B cell (primary cell): ENCODE measurements at regions not wholly inside any gene's neighbourhood (a gene's known extent, or its start where the extent isn't known, plus 50 kb on each side); places are given as distances from the start of the nearest gene placed in this dataset.

ENCODE experiments used
- ATAC-seq: fragments of 200-7000 bp; cut with Tn5 transposase; one replicate; pipeline ENCODE4 v1.10.0; 2021; ENCODE audit warnings: low read depth, mild to moderate bottlenecking, moderate number of reproducible peaks, moderate library complexity
- CTCF ChIA-PET: fragments of 350-600 bp; sonication (Branson Sonifier 250); formaldehyde crosslinking; loops from one replicate; lab custom pipeline; 2021; ENCODE audit warnings: antibody characterized with exemption, inconsistent platforms; lab: Charles Lee
- POLR2A ChIA-PET: fragments of 350-600 bp; sonication (Branson Sonifier 250); formaldehyde crosslinking; loops from one replicate; lab custom pipeline; 2021; ENCODE audit warnings: antibody characterized with exemption; lab: Charles Lee
- DNase-seq: peaks from one replicate; pipeline ENCODE4 v3.0.0; 2013
- H2AFZ ChIP-seq: 2 replicates; pipeline ENCODE4 v1.6.1; 2012; ENCODE audit warnings: mild to moderate bottlenecking, low read depth, low read length; ENCODE audit not compliant: insufficient read depth, poor library complexity, severe bottlenecking
- H3K27ac ChIP-seq, 2 donors: 1 replicate in 1 of 2; 2 replicates in 1 of 2; pipeline ENCODE4 v1.5.1; 2012 to 2013; ENCODE audit warnings: low read length in 2 of 2, mild to moderate bottlenecking in 2 of 2, moderate library complexity in 1 of 2
- H3K27me3 ChIP-seq, 4 experiments: fragments of 200-600 bp in 1 of 4; sonication (generic) in 1 of 4; replicated peaks in 1 of 4; 1 replicate in 2 of 4; 2 replicates in 2 of 4; pipeline versions ENCODE4 v1.6.1 to v1.7.0; 2013 to 2016; ENCODE audit warnings: low read length in 3 of 4, mild to moderate bottlenecking in 2 of 4, mixed read lengths in 1 of 4, moderate library complexity in 1 of 4; ENCODE audit not compliant: insufficient read depth in 4 of 4, control insufficient read depth in 3 of 4; ENCODE audit errors: control extremely low read depth in 1 of 4
- H3K36me3 ChIP-seq, 2 experiments: replicated peaks in 1 of 2; 1 replicate in 1 of 2; 2 replicates in 1 of 2; pipeline versions ENCODE4 v1.6.1 to v1.7.1; 2013; ENCODE audit warnings: low read length in 1 of 2; ENCODE audit not compliant: insufficient read depth in 2 of 2, control insufficient read depth in 1 of 2; ENCODE audit errors: control extremely low read depth in 1 of 2, extremely low read depth in 1 of 2
- H3K4me1 ChIP-seq, 2 donors: fragments of 200-600 bp in 1 of 2; sonication (generic) in 1 of 2; 1 replicate in 1 of 2; 2 replicates in 1 of 2; pipeline versions ENCODE4 v1.5.1 to v1.6.1; 2013 to 2017; ENCODE audit warnings: low read length in 2 of 2; ENCODE audit not compliant: control insufficient read depth in 2 of 2, insufficient read depth in 2 of 2
- H3K4me2 ChIP-seq: replicated peaks from 2 replicates; pipeline ENCODE3; 2012; ENCODE audit warnings: mild to moderate bottlenecking, low read depth, low read length; ENCODE audit not compliant: poor library complexity, severe bottlenecking
- H3K4me3 ChIP-seq, 5 experiments: fragments of 200-600 bp in 1 of 5; sonication (generic) in 1 of 5; 1 replicate in 3 of 5; 2 replicates in 2 of 5; pipeline versions ENCODE4 v1.5.1 to v1.7.0; 2011 to 2016; ENCODE audit warnings: low read length in 4 of 5, mild to moderate bottlenecking in 4 of 5, low read depth in 2 of 5, control low read depth in 1 of 5, moderate library complexity in 1 of 5; ENCODE audit not compliant: insufficient read depth in 1 of 5; ENCODE audit errors: control extremely low read depth in 1 of 5, extremely low read depth in 1 of 5
- H3K79me2 ChIP-seq: fragments of 200-600 bp; sonication (generic); one replicate; pipeline ENCODE4 v1.6.0; 2016; ENCODE audit warnings: low read length; ENCODE audit not compliant: control insufficient read depth, insufficient read depth
- H3K9ac ChIP-seq: fragments of 200-600 bp; sonication (generic); 2 replicates; pipeline ENCODE4 v1.6.1; 2017; ENCODE audit warnings: mild to moderate bottlenecking, low read length, moderate library complexity
- H3K9me3 ChIP-seq, 3 donors: one replicate each; pipeline versions ENCODE4 v1.6.1 to v1.7.1; 2013; ENCODE audit warnings: low read length in 2 of 3; ENCODE audit not compliant: control insufficient read depth in 2 of 3, insufficient read depth in 1 of 3; ENCODE audit errors: control extremely low read depth in 1 of 3
- H4K20me1 ChIP-seq: 2 replicates; pipeline ENCODE4 v1.6.0; 2012; ENCODE audit warnings: mild to moderate bottlenecking, low read length; ENCODE audit not compliant: insufficient read depth, control insufficient read depth, poor library complexity, severe bottlenecking
- H3K27ac Mint-ChIP-seq: one replicate; pipeline ENCODE4 v1.8.0; 2021; ENCODE audit warnings: mixed read lengths
- H3K27me3 Mint-ChIP-seq: one replicate; pipeline ENCODE4 v1.8.0; 2021; ENCODE audit warnings: mixed read lengths
- H3K4me1 Mint-ChIP-seq: one replicate; pipeline ENCODE4 v1.8.0; 2021; ENCODE audit warnings: mixed read lengths
- H3K4me3 Mint-ChIP-seq: one replicate; pipeline ENCODE4 v1.8.0; 2021; ENCODE audit warnings: mixed read lengths
- H3K9me3 Mint-ChIP-seq: one replicate; pipeline ENCODE4 v1.8.0; 2022; ENCODE audit warnings: mixed read lengths; ENCODE audit not compliant: insufficient read depth
- CTCF ChIP-seq: fragments of 200-600 bp; IDR thresholded peaks from one replicate; pipeline ENCODE4 v1.8.0; 2022; ENCODE audit warnings: antibody characterized with exemption, mild to moderate bottlenecking
- EZH2 ChIP-seq: IDR thresholded peaks from 2 replicates; pipeline ENCODE4 v1.6.1; 2012; ENCODE audit warnings: borderline replicate concordance, low read depth, mild to moderate bottlenecking, moderate library complexity, low read length; ENCODE audit not compliant: insufficient read depth, poor library complexity, severe bottlenecking
- WGBS: methylation state at CpG from one replicate; pipeline ENCODE4 v1.1.5; 2013; ENCODE audit warnings: missing lambda C conversion rate; ENCODE audit not compliant: insufficient coverage; 5-methylcytosine and 5-hydroxymethylcytosine counted together
- intact Hi-C: fragments of 100-400 bp; cut with micrococcal nuclease; formaldehyde crosslinking; loops from one replicate; pipeline ENCODE4 v1.10.0; 2022

GRCh38 chr6:76552268-76552667 is 479.8 kb upstream of the IMPG1 start:
- no peak for DNase-seq
- Mint-ChIP-seq H3K9me3 (no peaks in the 10 kb centered on the region), H3K4me1 (no peaks in the 10 kb centered on the region), H3K27me3 (no peaks in the 10 kb centered on the region), H3K4me3 (no peak overlapping the region), H3K27ac (no peak overlapping the region)
- no CpG with 5 or more reads among the region's 4 CpGs for WGBS
- H3K4me3 ChIP-seq: no peak overlapping the region
- H3K79me2 ChIP-seq: no peaks in the 10 kb centered on the region
- H3K9ac ChIP-seq: no peak overlapping the region
- POLR2A ChIA-PET: no interaction called here
- CTCF ChIA-PET: no interaction called here
- no peaks in the 10 kb centered on the region for H4K20me1 ChIP-seq
- H3K27ac ChIP-seq: no peak overlapping the region
- intact Hi-C loops: no loop called here
- no peak for TF ChIP-seq EZH2
- no peak for TF ChIP-seq CTCF
- H3K4me1 ChIP-seq: no peaks in the 10 kb centered on the region
- no peak overlapping the region for H2AFZ ChIP-seq
- no peak overlapping the region for H3K4me2 ChIP-seq
- H3K27me3 ChIP-seq: no peaks in the 10 kb centered on the region
- ATAC-seq: no peak
- no peaks in the 10 kb centered on the region for H3K36me3 ChIP-seq
- H3K9me3 ChIP-seq: no peaks in the 10 kb centered on the region

- ATAC-seq (no peak), DNase-seq (no peak)
- H3K27ac ChIP-seq: no peak overlapping the region
- H2AFZ ChIP-seq: no peak overlapping the region
- CTCF ChIA-PET: no interaction called here
- H4K20me1 ChIP-seq: no peaks in the 10 kb centered on the region
- POLR2A ChIA-PET: no interaction called here
- intact Hi-C loops: no loop called here
- no peak overlapping the region for H3K4me2 ChIP-seq
- H3K4me3 Mint-ChIP-seq: no peak overlapping the region
- 95% methylated on average over 3 of the region's 4 CpGs for WGBS
- H3K36me3 ChIP-seq: no peaks in the 10 kb centered on the region
- H3K4me3 ChIP-seq: no peak overlapping the region
- no peak overlapping the region for H3K9ac ChIP-seq
- peaks cover 0 to 33% (median 2%) of the 10 kb centered on the region in 3 donors for H3K9me3 ChIP-seq
- H3K79me2 ChIP-seq: no peaks in the 10 kb centered on the region
- no peaks in the 10 kb centered on the region for H3K4me1 ChIP-seq
- TF ChIP-seq CTCF (no peak), EZH2 (no peak)
- peaks cover 6% of the 10 kb centered on the region for H3K9me3 Mint-ChIP-seq
- no peak overlapping the region for H3K27ac Mint-ChIP-seq
- H3K4me1 Mint-ChIP-seq: no peaks in the 10 kb centered on the region
- no peaks in the 10 kb centered on the region for H3K27me3 Mint-ChIP-seq
- H3K27me3 ChIP-seq: no peaks in the 10 kb centered on the region
Measured at GRCh38 chr6:76533661-76534060, 461.2 kb upstream of the IMPG1 start.
